Endothelial cell of umbilical vein (primary cell): ENCODE measurements at regions not wholly inside any gene's neighbourhood (a gene's known extent, or its start where the extent isn't known, plus 50 kb on each side); places are given as distances from the start of the nearest gene placed in this dataset.

ENCODE experiments used
- EZH2 ChIP-seq: IDR thresholded peaks from 2 replicates; pipeline ENCODE4 v1.6.1; 2012; ENCODE audit warnings: borderline replicate concordance, low read depth, mild to moderate bottlenecking, moderate library complexity, low read length, inconsistent platforms; ENCODE audit not compliant: severe bottlenecking
- JUN ChIP-seq: IDR thresholded peaks from 2 replicates; pipeline ENCODE4 v1.6.1; 2011; ENCODE audit warnings: borderline replicate concordance, low read depth; ENCODE audit not compliant: insufficient read length, insufficient read depth
- POLR2A ChIP-seq: IDR thresholded peaks from 2 replicates; pipeline ENCODE4 v1.6.1; 2012; ENCODE audit warnings: low read depth, mild to moderate bottlenecking, control low read depth, low read length
- TF ChIP-seq, protein P1 (sequence below), 2 donors: IDR thresholded peaks; 1 replicate in 1 of 2; 2 replicates in 1 of 2; pipeline ENCODE4 v1.5.1; 2011; ENCODE audit warnings: low read length in 2 of 2, mild to moderate bottlenecking in 2 of 2, moderate library complexity in 2 of 2, control low read depth in 1 of 2, inconsistent platforms in 1 of 2, low read depth in 1 of 2; ENCODE audit not compliant: insufficient read depth in 1 of 2; ENCODE audit errors: extremely low read depth in 1 of 2
- TF ChIP-seq, protein P2 (sequence below): IDR thresholded peaks from 2 replicates; pipeline ENCODE4 v1.6.1; 2011; ENCODE audit not compliant: insufficient read depth, insufficient read length

DNA sequence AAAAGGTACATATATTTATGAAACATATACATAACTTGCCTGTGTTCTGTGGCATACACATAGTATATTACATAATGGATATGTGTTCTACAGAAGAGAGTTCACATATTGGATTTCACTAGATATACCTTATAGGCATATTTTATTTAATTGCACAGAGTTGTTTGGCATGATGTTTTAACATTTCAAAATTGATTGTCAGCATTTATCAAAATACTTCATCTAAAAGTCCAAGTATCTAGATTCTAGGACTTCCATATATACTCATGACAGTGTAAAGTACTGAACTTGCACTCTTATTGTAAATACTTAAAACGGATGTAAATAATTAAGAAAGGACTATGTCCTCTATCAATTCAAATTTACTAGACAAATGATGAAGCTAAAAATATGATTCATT lies 995.3 kb upstream of the LRRTM1 start:
- TF ChIP-seq, protein P1, sequence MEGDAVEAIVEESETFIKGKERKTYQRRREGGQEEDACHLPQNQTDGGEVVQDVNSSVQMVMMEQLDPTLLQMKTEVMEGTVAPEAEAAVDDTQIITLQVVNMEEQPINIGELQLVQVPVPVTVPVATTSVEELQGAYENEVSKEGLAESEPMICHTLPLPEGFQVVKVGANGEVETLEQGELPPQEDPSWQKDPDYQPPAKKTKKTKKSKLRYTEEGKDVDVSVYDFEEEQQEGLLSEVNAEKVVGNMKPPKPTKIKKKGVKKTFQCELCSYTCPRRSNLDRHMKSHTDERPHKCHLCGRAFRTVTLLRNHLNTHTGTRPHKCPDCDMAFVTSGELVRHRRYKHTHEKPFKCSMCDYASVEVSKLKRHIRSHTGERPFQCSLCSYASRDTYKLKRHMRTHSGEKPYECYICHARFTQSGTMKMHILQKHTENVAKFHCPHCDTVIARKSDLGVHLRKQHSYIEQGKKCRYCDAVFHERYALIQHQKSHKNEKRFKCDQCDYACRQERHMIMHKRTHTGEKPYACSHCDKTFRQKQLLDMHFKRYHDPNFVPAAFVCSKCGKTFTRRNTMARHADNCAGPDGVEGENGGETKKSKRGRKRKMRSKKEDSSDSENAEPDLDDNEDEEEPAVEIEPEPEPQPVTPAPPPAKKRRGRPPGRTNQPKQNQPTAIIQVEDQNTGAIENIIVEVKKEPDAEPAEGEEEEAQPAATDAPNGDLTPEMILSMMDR (IDR thresholded peaks at IDR 0.05; ENCODE audit: extremely low read depth in 1 of 2, insufficient read depth in 1 of 2, low read depth in 1 of 2, low read length in 2 of 2): no peak
- TF ChIP-seq EZH2 (no peak), POLR2A (no peak), JUN (no peak)
- TF ChIP-seq, protein P2, sequence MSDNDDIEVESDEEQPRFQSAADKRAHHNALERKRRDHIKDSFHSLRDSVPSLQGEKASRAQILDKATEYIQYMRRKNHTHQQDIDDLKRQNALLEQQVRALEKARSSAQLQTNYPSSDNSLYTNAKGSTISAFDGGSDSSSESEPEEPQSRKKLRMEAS: no peak
